HG03039 (cell line): ENCODE measurements at regions not wholly inside any gene's neighbourhood (a gene's known extent, or its start where the extent isn't known, plus 50 kb on each side); places are given as distances from the start of the nearest gene placed in this dataset.
"Not testable (repeated sequence)": the region's sequence is repeated elsewhere in the genome, so short reads cannot be mapped to it uniquely, and the experiment has no call there.

Source experiments
- ATAC-seq: cut with Tn5 transposase; IDR thresholded peaks from one replicate; pipeline ENCODE4 v1.9.1; 2021; ENCODE audit warnings: mild to moderate bottlenecking, moderate library complexity; ENCODE audit not compliant: unreplicated experiment

GRCh38 chr21:5065240-5066211 is 5455.9 kb upstream of the TPTE start:
- ATAC-seq: peak; percentile 77

GRCh38 chr21:5066682-5067251 is 5454.6 kb upstream of the TPTE start:
- not testable (repeated sequence) for ATAC-seq

DNA sequence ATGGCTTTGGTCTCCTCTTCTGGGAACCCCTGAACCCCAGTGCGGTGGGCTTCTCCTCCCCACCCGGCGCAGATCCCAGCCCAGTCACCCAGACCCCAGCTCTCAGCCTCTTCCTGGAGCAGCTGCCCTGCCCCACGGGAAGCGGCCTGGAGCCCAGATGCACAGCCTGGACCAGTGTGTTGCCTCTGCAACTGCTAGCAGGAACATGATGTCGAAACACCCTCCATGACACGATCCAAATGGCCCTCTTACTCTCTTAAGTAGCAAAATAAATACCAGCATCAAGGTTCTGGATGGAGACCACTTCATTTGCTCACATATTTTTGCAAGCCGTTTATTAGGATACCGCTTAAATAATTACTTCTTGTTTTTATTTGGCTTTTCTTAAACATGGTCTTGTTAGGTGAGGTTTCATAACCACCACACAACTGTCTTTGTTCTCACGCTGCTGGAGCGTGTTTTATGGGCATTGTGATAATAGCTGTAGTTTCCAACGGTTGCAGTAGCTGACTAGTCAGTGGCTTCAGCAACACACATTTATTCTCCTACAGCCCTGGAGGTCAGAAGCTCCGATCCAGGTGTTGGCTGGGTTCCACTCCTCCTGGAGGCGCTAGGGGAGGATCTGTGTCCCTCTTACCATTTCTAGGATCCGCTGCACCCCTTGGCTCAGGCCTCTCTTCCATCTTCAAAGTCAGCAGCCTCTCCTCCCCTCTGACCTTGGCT is 5453.9 kb upstream of the TPTE start:
- not testable (repeated sequence) for ATAC-seq

DNA sequence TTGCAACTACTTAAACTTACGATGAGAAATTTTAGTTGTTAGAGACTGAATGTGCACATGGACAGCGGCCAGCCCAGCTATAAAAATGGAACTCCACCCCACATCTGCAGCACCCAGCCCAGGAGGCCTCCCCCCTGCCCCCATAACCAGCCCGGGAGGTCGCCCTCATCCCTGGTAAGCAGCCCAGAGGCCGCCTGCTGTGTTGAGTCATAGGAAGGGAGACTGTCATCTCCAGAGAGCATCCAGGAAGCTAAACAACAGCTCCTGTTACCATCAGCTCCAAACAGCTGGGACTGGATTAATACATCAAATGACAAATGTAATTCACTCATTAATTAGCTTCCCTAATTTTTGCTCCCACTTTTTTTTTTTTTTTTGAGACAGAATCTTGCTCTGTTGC is 5452.7 kb upstream of the TPTE start:
- not testable (repeated sequence) for ATAC-seq

DNA sequence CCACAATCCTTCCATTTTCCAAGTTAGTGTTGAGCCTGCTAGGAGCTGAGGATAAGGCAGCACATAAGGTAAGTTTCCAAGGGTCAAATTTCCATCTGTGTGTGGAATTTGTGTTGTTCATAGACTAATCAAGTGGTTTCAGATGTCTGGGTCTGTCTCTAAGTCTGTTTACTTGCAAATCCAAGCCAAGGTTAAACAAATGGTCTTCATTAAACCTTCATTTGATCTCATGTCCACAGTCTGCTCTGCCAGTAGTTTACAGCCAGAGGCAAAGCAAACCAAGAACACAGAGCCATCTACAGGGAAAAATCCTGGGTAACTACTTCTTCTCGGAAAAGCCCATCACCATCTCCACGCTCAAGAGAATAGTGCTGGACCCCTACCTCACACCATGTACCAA is 5450.2 kb upstream of the TPTE start:
- not testable (repeated sequence) for ATAC-seq

GRCh38 chr21:5076854-5077253 is 5444.5 kb upstream of the TPTE start:
- not testable (repeated sequence) for ATAC-seq

GRCh38 chr21:5079361-5079760 is 5442.0 kb upstream of the TPTE start:
- ATAC-seq: not testable (repeated sequence)

- ATAC-seq: not testable (repeated sequence)
Observed at GRCh38 chr21:5080015-5080414, 5441.4 kb upstream of the TPTE start.

DNA sequence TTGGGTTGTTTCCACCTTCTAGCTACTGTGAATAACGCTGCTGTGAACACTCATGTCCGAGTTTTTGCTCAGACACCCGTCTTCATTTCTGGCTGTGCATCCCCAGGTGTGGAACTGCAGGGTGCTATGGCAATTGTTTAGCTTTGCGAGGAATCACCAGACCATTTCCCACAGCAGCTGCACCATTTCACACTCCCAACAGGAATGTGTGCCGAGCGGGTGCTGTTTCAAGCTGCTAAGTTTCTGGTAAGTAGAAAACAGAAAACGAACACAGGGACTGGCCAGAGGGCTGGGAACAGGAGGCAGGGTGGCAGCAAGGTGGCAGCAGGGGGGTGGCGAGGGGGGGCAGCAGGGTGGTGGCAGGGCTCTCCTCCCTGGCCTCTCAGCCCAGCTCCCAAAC is 5437.1 kb upstream of the TPTE start:
- not testable (repeated sequence) for ATAC-seq

GRCh38 chr21:5085456-5085855 is 5435.9 kb upstream of the TPTE start:
- not testable (repeated sequence) for ATAC-seq

- ATAC-seq: not testable (repeated sequence)
Observed at GRCh38 chr21:5086416-5086815, 5435.0 kb upstream of the TPTE start.

DNA sequence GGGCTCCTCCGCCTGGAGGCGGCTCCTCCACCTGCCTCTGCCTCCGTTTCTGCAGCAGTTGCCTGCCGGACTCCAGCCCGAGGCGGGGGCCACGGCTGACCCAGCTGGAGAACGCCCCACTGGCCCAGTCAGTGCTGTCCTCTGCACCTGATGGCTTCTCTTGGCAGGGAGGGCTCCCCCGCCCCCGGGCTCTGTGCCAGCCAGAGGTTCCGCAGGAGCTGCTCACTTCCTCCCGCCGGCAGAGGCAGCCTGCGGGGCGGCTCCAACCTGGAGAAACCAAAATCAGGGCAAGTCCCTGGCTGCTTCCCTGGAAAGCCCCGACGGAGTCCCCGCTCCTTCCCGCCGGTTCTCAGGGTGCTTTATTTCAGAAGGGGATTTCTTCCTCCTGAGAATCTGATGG is 5432.6 kb upstream of the TPTE start:
- ATAC-seq: not testable (repeated sequence)

GRCh38 chr21:5089399-5090089 is 5431.8 kb upstream of the TPTE start:
- ATAC-seq: not testable (repeated sequence)

GRCh38 chr21:5090132-5091079 is 5431.0 kb upstream of the TPTE start:
- not testable (repeated sequence) for ATAC-seq

DNA sequence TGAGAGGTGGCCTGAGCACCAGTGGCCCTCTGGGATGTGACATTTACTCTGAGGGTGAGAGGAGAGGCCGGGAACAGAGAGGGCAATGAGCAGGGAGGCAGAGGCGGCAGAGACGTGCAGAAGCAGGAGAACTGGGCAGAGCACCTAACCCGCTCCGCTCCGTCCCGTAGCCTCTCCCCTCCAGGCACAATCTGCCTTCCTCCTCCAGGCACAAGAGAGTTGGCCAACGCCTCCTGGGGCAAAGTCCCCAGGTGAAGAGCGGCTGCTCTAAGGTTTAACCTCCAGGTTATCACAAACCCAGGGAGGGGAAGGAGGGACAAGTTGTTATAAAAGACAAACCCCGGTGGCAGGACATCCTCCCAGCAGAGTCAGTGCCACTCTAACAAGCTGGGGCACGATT is 5430.1 kb upstream of the TPTE start:
- ATAC-seq: not testable (repeated sequence)

- ATAC-seq: not testable (repeated sequence)
Observed at GRCh38 chr21:5095628-5096027, 5425.8 kb upstream of the TPTE start.

- not testable (repeated sequence) for ATAC-seq
Observed at GRCh38 chr21:5098010-5098743, 5423.2 kb upstream of the TPTE start.

DNA sequence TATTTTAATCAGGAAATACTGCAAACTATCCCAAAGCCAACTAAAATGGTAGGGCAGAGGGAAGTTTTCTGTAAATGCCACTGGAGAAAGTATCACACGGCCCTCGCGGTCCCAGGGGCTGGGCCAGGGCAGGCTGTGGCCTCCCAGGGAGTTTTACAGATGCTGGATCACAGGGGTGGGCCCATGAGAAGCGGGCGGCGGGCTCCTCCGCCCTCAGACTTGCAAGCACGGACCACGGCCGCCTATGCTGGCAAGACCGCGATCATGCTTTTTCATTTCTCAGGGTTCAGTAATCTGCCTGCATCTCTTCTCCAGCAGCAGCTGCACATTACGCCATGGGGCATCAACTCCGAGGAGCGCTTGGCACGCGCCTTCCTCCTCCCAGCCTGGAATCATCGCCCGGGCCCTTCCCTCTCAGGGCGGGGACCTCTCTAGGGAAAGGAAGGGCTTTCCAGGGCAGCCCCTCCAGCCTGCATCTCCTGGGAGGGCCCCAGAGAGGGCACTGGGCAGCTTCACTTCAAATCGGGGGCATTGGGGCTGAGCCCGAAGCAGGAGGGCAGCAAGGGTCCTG is 5420.7 kb upstream of the TPTE start:
- ATAC-seq: not testable (repeated sequence)

GRCh38 chr21:5101749-5102148 is 5419.6 kb upstream of the TPTE start:
- not testable (repeated sequence) for ATAC-seq
